IMR-90 (cell line): ENCODE measurements at regions not wholly inside any gene's neighbourhood (a gene's known extent, or its start where the extent isn't known, plus 50 kb on each side); places are given as distances from the start of the nearest gene placed in this dataset.

Experiments used
- BHLHE40 ChIP-seq: fragments of 150-350 bp; IDR thresholded peaks from 2 replicates; pipeline ENCODE4 v1.6.1; 2016; ENCODE audit warnings: mild to moderate bottlenecking, low read depth, low read length
- CEBPB ChIP-seq: IDR thresholded peaks from 2 replicates; pipeline ENCODE4 v1.6.1; 2012; ENCODE audit warnings: low read depth, low read length, improper control_type of control experiment
- CTCF ChIP-seq: conservative IDR thresholded peaks from 2 replicates; pipeline ENCODE4 v1.5.1; 2012; ENCODE audit warnings: mild to moderate bottlenecking, low read depth, low read length, improper control_type of control experiment
- FOS ChIP-seq: fragments of 150-350 bp; IDR thresholded peaks from 2 replicates; pipeline ENCODE4 v1.6.1; 2016; ENCODE audit warnings: low read depth, low read length
- MAZ ChIP-seq: IDR thresholded peaks from 2 replicates; pipeline ENCODE4 v1.6.1; 2012; ENCODE audit warnings: low read depth, mild to moderate bottlenecking, low read length, improper control_type of control experiment, moderate library complexity, borderline replicate concordance
- POLR2A ChIP-seq: IDR thresholded peaks from 2 replicates; pipeline ENCODE4 v1.6.1; 2012; ENCODE audit warnings: mild to moderate bottlenecking, low read depth, low read length
- RAD21 ChIP-seq: IDR thresholded peaks from 2 replicates; pipeline ENCODE4 v1.6.1; 2012; ENCODE audit warnings: low read length, improper control_type of control experiment
- RFX5 ChIP-seq: IDR thresholded peaks from 2 replicates; pipeline ENCODE4 v1.8.0; 2012; ENCODE audit warnings: low read depth, mild to moderate bottlenecking, low read length, moderate library complexity
- SMC3 ChIP-seq: fragments of 150-350 bp; IDR thresholded peaks from 2 replicates; pipeline ENCODE4 v1.6.1; 2016; ENCODE audit warnings: low read depth, mild to moderate bottlenecking, antibody characterized with exemption, low read length, moderate library complexity

DNA sequence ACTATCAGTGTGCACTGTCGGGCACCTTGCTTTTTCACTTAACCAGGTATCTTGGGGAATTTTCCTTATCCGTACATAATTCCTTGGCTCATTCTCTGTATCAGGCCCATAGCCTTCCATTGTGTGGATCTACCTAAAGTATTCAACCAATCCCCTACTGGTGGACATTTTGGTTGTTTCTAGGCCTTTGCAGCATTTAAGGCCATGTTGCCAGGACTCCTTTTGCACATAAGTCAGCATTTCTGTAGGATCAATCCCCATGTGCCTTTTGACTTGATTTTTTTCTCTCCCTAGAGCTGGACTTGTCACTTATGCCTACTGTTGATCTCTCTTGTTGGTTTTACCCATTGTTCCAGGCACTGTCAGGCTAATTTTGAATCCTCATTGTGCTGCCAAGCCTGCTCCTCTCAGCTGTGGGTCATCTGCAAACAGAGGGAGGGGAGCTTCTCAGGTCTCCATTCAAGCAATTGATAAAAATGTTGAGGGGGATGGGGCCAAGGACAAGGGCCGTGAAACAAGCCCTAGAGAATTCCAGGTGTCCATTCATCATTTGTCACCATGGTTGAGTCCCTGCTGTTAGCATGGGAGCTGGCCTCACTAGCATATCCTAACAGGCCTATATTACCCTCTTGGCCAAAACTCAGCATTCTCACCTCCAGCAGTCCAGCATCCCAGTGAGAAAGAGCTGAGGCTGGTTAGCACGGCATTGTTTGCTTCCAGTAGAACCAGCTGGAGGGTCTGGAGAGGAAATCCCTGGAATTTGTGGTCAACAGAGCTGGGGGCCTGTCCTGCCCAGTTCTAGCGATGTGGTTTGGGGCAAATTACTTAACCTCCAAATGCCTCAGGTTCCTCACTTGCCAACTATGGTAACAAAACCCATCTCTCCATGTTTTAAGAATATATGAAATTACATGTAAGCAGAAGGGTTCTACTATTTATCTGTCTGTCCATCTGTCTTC is 178.4 kb downstream of the MRPL14 start:
- TF ChIP-seq RFX5 (no peak), CTCF (no peak), RAD21 (no peak), POLR2A (no peak), SMC3 (no peak), MAZ (no peak), BHLHE40 (no peak), CEBPB (no peak), FOS (no peak)
